22Rv1 (cell line): ENCODE measurements at regions not wholly inside any gene's neighbourhood (a gene's known extent, or its start where the extent isn't known, plus 50 kb on each side); places are given as distances from the start of the nearest gene placed in this dataset.

Experiments used
- ZFX ChIP-seq: fragments of 450-650 bp; IDR thresholded peaks from 2 replicates; pipeline ENCODE4 v1.6.1; 2017; ENCODE audit warnings: antibody characterized with exemption, borderline replicate concordance
- TF ChIP-seq, protein P1 (sequence below): fragments of 450-650 bp; IDR thresholded peaks from 2 replicates; pipeline ENCODE4 v1.5.1; 2017; ENCODE audit warnings: mild to moderate bottlenecking

DNA sequence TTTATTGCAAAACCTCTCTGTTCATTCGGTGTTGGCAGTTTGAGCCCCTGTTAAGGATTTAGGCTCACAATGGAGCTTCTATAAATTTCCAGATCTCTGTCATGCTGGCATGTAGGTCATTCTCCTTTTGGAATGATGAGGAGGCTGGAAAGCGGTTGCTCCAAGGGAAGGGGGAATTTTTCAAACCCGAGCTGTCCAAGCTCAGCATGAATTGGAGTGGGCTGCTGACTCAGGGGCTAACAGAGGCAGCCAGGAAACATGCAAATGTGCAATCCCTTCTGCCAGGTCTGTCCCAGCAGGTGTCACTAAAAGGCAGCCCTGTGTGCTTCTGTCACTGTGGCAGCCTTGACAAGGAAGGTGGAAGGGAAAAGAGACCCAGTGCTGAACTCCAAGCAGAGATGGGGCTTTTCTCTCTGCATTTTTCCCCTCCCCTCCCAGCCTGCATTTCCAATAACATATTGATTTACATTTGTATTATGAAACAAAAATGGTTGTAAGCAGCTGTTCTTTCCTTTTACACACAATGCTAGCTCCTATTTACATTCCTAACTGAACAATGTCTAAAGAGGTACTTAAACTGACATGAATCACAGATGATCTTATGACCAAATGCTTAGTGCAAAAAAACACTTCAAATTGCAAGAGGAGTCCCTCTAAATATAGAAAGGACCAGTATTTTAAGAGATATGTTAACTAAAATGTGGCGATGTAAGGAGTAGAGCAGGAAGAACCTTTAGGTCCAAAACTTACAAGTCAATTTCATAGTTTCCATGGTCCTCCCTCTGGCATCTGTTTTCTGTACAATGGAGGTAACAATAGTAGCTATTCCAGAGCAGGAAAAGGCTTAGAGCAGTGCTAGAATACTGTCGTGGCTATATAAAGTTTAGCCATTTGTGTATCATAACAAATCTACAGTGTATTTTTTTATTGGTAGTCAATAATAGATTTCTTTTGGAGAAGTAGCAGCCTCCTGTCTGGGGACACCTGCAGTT is 84.5 kb upstream of the ATP10A start:
- TF ChIP-seq, protein P1, sequence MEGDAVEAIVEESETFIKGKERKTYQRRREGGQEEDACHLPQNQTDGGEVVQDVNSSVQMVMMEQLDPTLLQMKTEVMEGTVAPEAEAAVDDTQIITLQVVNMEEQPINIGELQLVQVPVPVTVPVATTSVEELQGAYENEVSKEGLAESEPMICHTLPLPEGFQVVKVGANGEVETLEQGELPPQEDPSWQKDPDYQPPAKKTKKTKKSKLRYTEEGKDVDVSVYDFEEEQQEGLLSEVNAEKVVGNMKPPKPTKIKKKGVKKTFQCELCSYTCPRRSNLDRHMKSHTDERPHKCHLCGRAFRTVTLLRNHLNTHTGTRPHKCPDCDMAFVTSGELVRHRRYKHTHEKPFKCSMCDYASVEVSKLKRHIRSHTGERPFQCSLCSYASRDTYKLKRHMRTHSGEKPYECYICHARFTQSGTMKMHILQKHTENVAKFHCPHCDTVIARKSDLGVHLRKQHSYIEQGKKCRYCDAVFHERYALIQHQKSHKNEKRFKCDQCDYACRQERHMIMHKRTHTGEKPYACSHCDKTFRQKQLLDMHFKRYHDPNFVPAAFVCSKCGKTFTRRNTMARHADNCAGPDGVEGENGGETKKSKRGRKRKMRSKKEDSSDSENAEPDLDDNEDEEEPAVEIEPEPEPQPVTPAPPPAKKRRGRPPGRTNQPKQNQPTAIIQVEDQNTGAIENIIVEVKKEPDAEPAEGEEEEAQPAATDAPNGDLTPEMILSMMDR: no peak
- TF ChIP-seq ZFX: no peak
